ENCODE measurements at regions not wholly inside any gene's neighbourhood (a gene's known extent, or its start where the extent isn't known, plus 50 kb on each side); places are given as distances from the start of the nearest gene placed in this dataset.

DNA sequence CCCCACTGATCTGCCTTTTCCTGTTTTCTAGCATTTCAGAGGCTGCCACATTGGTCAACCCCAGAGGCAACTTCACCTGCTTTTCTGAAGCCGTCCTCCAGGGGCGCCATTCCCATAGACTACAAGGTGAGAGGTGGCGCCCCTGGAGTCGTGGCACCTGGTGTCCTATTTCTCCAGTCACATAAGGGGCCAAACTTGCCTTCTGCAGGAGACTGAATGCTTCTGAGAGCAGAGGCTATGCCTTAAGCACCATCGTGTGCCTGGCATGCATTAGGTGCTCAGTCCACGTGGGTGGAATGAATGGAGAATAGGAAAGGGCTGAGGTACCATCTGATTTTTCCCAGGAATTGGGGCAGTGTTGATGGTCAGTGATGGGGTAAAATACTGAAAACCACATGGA lies 164.8 kb downstream of the HAPSTR1 start:
- DNase-seq: peak; percentile 1

DNA sequence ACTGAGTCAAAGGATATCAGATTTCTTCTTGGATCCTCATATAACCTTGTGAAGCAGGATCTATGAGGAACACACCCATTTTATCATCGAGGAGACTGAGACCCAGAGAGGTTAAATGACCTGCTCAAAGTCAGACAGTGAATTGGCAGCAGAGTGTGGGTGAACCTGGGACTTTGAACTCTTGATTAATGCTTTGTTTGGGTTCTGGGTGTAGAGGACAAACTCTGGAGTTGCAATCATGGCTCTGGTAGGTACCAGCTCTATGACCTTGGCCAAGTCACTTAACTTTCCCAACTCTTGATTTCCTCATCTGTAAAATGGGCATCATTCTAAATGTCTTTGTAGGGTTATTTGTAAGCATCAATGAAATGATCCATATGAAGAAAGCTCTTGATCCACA lies 166.4 kb downstream of the HAPSTR1 start:
- DNase-seq: no peak

GRCh38 chr16:9258423-9259051 lies 167.1 kb downstream of the HAPSTR1 start:
- DNase-seq: peak; percentile 8

GRCh38 chr16:9259914-9260608 lies 168.6 kb downstream of the HAPSTR1 start:
- DNase-seq: no peak

DNA sequence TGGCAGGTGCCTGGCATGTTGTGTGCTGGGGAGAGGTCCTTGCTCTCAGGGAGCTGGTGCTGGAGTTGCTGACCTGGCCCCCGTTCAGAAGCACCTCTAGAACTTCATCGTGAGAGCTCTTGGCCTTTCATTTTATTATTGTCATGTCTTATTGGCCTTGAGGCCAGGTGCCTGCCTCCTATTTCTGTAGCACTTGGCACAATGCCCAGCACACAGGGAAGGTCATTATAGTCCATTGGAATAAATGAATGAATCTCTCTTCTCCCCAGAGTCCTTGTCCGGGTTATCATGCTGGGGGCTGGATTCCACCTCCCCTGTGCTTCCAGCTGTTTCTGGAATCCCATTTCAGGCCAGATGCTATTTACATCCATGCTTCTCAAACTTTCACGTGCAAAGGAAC lies 169.2 kb downstream of the HAPSTR1 start:
- DNase-seq: no peak

DNA sequence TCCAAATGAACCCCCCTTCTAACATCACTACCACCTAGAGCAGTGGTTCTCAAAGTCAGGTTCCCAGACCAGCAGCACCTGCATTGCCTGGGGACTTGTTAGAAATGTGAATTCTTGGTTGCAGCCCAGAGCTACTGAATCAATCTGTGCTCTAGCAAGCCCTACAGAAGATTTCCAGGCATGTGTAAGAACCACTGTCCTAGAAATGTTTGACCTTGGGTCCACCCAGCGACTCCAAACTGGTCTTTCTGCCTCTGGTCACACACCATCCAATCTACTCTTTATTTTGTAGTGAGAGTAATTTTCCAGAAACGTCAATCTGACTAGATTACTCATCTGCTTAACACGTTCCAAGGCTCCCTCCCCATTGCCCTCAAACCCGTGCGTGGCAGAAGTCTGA lies 169.9 kb downstream of the HAPSTR1 start:
- DNase-seq: no peak

DNA sequence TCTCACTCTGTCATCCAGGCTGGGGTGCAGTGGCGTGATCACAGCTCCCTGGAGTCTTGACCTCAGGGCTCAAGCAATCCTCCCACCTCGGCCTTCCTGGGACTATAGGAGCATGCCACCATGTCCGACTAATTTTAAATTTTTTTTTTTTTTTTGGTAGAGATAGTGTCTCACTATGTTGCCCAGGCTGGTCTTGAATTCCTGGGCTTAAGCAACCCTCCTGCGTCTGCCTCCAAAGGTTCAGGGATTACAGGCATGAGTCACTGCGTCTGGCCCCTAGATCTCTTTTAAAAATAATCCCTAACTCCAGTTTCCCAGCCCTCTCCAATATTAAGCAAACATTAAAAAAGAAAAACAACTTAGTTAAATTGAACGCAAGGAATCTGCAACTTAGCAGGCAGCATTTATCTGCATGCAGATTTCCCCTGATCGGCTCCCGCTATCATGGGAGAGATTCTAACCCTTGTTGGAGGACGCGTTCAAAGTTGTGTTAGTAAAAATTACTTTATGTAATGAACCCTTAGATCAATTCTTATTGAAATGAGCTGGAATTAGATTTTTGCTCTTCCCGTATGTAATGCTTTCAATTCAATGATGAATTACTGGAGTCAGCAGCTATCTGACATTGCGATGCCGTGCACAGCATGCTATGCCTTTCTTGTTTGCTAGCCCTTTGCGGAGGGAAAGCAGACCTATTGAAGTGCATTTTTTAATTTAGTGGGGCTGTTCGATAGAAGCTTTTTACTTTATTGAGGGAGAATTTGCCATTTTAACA lies 171.7 kb downstream of the HAPSTR1 start:
- no peak for DNase-seq

DNA sequence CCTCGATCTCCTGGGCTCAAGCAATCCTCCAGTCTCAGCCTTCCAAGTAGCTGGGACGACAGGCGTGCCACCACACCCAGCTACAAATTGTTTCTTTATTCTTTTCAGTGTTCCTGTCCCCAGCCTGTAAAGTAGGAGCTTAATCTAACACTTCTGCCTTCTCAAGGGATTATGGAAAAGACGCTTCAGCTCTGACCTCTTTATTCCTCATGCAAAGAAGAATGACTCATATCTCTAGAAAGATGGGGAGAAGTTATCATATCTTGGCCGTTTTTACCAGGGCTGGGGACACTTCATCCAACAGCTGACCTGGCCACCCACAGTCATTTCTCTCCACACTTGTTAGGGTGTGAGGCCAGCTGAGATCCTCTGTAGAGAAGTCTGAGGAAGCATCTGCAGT lies 172.6 kb downstream of the HAPSTR1 start:
- no peak for DNase-seq

DNA sequence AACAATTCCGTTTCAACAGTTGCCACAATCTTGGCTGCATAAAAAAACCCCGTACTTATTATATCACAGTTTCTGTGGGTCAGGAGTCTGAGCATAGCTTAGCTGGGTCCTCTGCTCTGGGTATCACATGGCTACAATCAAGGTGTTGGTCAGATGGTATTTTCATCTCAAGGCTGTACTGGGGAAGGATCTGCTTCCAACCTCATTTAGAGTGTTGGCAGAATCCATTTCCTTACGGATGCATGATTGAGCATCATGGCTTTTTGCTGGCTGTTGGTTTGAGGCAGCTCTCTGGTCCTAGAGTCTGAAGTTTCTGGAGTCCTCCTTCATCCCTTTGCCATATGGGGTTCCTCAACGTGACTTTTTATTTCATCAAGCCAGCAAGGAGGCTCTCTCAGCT lies 177.0 kb downstream of the HAPSTR1 start:
- DNase-seq: no peak

GRCh38 chr16:9270424-9270823 lies 179.0 kb downstream of the HAPSTR1 start:
- DNase-seq: no peak

GRCh38 chr16:9270941-9271340 lies 179.5 kb downstream of the HAPSTR1 start:
- DNase-seq: no peak

DNA sequence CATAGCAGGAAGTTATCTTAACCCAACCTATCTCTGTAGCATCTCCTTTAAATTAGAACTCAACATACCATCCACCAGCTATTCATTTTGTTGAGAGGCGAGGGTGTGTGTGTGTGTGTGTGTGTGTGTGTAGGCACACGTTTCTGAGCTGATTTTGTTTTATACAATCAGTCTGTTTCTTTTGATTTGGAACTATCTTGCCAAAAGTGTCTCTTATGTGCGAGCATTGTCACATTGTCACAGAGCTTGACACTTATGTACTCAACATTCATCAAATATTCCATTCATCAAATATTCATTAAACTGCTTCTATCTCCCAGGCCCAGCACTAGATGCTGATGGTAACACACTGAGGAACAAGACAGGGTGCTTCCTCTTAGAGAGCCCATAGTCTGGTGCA lies 180.4 kb downstream of the HAPSTR1 start:
- DNase-seq: no peak

- DNase-seq: no peak
These were observed 183.9 kb downstream of the HAPSTR1 start for GRCh38 chr16:9275377-9275776.

DNA sequence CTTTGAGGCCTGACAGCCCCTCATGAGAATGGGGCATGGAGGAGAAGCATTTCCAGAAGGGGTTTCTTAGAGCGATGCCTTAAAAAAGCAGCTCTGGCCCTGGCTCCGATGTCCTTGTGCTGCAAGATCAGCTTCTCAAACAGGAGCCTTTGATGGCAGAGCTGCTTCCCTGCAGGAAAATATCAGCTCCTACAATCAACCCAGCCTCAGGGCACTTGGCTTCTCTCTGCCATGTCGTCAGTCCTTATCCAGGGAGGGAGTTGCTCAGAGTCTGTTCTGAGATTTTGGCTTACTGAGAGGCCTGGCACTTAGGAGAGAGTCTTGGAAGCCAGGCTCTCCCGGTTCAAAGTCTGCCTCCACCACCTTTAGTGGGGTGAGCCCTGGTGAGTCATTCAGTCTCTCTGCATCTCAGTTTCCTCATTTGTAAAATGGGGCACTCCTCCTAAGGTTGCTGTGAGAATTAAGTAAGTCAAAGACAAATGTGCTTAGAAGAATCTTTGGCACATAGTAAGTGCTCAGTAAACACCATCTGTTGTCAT lies 184.4 kb downstream of the HAPSTR1 start:
- DNase-seq: no peak

DNA sequence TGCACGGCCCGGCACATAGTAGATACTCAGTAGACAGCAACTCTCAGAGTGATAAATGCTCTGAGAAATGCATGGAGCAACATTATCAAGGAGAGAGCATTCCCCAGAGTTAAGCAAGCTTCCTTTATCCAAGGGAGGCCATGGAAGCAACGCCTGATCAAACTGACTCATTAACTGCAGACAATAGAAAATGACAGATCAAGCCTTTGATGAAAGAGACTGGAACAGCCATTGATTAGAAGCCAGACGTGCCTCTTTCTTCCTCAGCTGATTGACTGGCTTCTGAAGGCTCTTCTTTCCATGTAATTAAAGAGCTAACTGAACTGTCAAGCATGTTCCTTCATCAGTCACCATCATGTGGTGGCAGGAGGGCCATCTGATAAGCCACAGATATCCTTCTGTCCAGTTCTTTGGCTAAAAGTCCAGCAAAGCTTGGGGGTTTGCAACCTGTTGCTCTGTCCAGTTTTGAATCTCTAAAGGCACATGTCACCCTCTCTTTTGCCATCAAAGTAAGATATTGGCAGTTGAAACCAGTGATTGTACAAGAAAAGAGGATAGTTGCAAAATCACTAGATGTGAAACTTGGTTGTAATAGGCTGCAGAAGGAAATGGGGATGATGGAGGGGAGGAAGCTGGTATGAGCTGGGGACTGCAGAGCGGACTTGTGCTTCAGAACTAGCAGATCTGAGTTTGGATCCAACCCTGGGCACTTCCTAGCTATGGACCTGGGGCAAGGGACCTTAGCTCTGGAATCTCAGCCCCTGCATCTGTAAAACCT lies 188.0 kb downstream of the HAPSTR1 start:
- no peak for DNase-seq

GRCh38 chr16:9280069-9280466 lies 188.6 kb downstream of the HAPSTR1 start:
- no peak for DNase-seq

GRCh38 chr16:9286930-9287329 lies 195.5 kb downstream of the HAPSTR1 start:
- DNase-seq: no peak

- no peak for DNase-seq
These were observed 204.8 kb downstream of the HAPSTR1 start for GRCh38 chr16:9296271-9296590.

- DNase-seq: no peak
These were observed 206.1 kb downstream of the HAPSTR1 start for GRCh38 chr16:9297437-9298113.

- DNase-seq: no peak
These were observed 208.8 kb downstream of the HAPSTR1 start for GRCh38 chr16:9300252-9300651.

DNA sequence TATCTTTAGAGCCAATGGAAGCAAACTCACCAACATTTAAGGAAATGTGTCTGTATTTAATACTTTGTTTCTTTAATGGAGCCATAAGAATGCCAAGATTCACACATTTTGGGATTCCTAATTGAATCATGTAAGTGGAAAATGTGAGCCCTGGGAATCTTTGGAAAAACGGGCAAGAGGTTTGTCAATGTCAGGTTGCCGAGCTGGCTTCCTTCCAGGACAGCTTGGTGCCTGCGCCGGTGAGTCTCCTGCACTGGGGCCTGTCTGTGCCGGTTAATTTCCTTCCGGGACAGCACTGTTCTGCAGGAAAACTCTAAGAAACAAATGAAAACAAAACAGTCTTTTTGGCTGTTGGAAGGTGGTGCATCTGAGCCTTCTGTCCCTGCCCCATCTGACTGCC lies 210.6 kb downstream of the HAPSTR1 start:
- no peak for DNase-seq

DNA sequence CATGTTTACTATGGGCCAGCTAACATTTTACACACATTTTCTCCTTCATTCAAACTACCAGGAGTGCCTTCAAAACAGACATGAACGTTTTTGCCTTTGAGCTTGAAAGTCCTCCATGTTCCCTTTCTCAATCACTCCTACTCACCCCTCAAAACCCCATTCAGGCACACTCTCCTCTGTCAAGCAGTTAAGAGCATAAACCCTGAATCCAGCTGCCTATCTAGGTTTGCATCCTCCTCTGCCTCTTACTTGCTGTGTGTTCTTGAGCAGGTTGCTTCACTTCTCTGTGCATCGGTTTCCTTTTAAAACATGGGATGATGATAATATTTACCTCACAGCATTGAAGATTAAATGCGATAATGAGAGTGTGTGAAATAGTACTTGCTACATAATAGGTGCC lies 215.3 kb downstream of the HAPSTR1 start:
- DNase-seq: no peak

GRCh38 chr16:9307446-9307845 lies 216.0 kb downstream of the HAPSTR1 start:
- DNase-seq: no peak

Measured in KG1 (cell line).